Islet precursor cell (in vitro differentiated cells): ENCODE measurements at regions not wholly inside any gene's neighbourhood (a gene's known extent, or its start where the extent isn't known, plus 50 kb on each side); places are given as distances from the start of the nearest gene placed in this dataset.
A peak's percentile ranks its signal among the peaks of the same experiment; 100 is the strongest.
"Not testable (repeated sequence)": the region's sequence is repeated elsewhere in the genome, so short reads cannot be mapped to it uniquely, and the experiment has no call there.

Source experiments
- DNase-seq: peaks from one replicate; pipeline ENCODE4 v3.0.0-alpha.2; 2018

GRCh38 chr1:207196135-207196534 lies 92.1 kb downstream of the C4BPA start:
- DNase-seq, result not testable (repeated sequence)

GRCh38 chr1:207201534-207201933 lies 97.5 kb downstream of the C4BPA start:
- not testable (repeated sequence) for DNase-seq

GRCh38 chr1:207202480-207202879 lies 98.4 kb downstream of the C4BPA start:
- no peak for DNase-seq

- DNase-seq, result no peak
Measured at GRCh38 chr1:207203541-207203940, 99.5 kb downstream of the C4BPA start.

- DNase-seq, result no peak
Measured at GRCh38 chr1:207205614-207206061, 101.6 kb downstream of the C4BPA start.

- DNase-seq, result not testable (repeated sequence)
Measured at GRCh38 chr1:207208691-207209090, 104.7 kb downstream of the C4BPA start.

GRCh38 chr1:207214453-207214852 lies 107.0 kb upstream of the CD55 start:
- no peak for DNase-seq

- DNase-seq, result no peak
Measured at GRCh38 chr1:207217778-207218511, 103.5 kb upstream of the CD55 start.

GRCh38 chr1:207218512-207219362 lies 102.7 kb upstream of the CD55 start:
- no peak for DNase-seq

GRCh38 chr1:207219979-207220889 lies 101.2 kb upstream of the CD55 start:
- DNase-seq, result no peak

- DNase-seq, result no peak
Measured at GRCh38 chr1:207221934-207222351, 99.5 kb upstream of the CD55 start.

- no peak for DNase-seq
Measured at GRCh38 chr1:207223162-207223561, 98.3 kb upstream of the CD55 start.

- DNase-seq, result no peak
Measured at GRCh38 chr1:207224666-207225065, 96.8 kb upstream of the CD55 start.

GRCh38 chr1:207227131-207227630 lies 94.3 kb upstream of the CD55 start:
- DNase-seq, result no peak

GRCh38 chr1:207228987-207229386 lies 92.5 kb upstream of the CD55 start:
- no peak for DNase-seq

- no peak for DNase-seq
Measured at GRCh38 chr1:207230441-207230840, 91.0 kb upstream of the CD55 start.

- DNase-seq, result no peak
Measured at GRCh38 chr1:207234690-207235089, 86.8 kb upstream of the CD55 start.

GRCh38 chr1:207239874-207240273 lies 81.6 kb upstream of the CD55 start:
- DNase-seq, result no peak

GRCh38 chr1:207240325-207241101 lies 81.0 kb upstream of the CD55 start:
- peak; percentile 91 for DNase-seq

GRCh38 chr1:207241164-207241934 lies 80.1 kb upstream of the CD55 start:
- DNase-seq, result peak; percentile 86
